Testis (tissue), 2 donors: ENCODE measurements at regions not wholly inside any gene's neighbourhood (a gene's known extent, or its start where the extent isn't known, plus 50 kb on each side); places are given as distances from the start of the nearest gene placed in this dataset.

ENCODE experiments used
- DNase-seq: peaks from one replicate; pipeline ENCODE4 v3.0.0-alpha.2; 2019
- H3K27ac ChIP-seq, 2 donors: fragments of 200-600 bp; sonication (generic); one replicate each; pipeline ENCODE4 v1.5.1; 2019
- H3K27me3 ChIP-seq: fragments of 200-600 bp; sonication (generic); one replicate; pipeline ENCODE4 v1.5.1; 2019
- H3K36me3 ChIP-seq: fragments of 200-600 bp; sonication (generic); one replicate; pipeline ENCODE4 v1.5.1; 2017; ENCODE audit warnings: low read depth; ENCODE audit errors: missing control alignments
- H3K4me1 ChIP-seq: fragments of 200-600 bp; sonication (generic); one replicate; pipeline ENCODE4 v1.5.1; 2019
- H3K4me3 ChIP-seq, 2 donors: fragments of 200-600 bp; sonication (generic); one replicate each; pipeline ENCODE4 v1.5.1; 2017 to 2019
- H3K9me3 ChIP-seq: fragments of 200-600 bp; sonication (generic); one replicate; pipeline ENCODE4 v1.5.1; 2017
- POLR2A ChIP-seq: fragments of 450-650 bp; IDR thresholded peaks from one replicate; pipeline ENCODE4 v1.6.1; 2017; ENCODE audit warnings: antibody characterized with exemption, mild to moderate bottlenecking, moderate library complexity
- WGBS, 2 donors: methylation state at CpG; one replicate each; pipeline ENCODE4 v1.1.5; 2018; 5-methylcytosine and 5-hydroxymethylcytosine counted together
- intact Hi-C: fragments of 100-400 bp; cut with DNase I; formaldehyde crosslinking; loops from one replicate; pipeline ENCODE4 v1.15.1; 2023; ENCODE audit warnings: low total_unique reads
- TF ChIP-seq, protein P1 (sequence below), 3 experiments: fragments of 450-650 bp in 2 of 3; fragments of 200-600 bp in 1 of 3; sonication (generic) in 1 of 3; IDR thresholded peaks; one replicate each; pipeline ENCODE4 v1.5.1; 2016 to 2019; ENCODE audit warnings: antibody characterized with exemption in 3 of 3, mild to moderate bottlenecking in 2 of 3, moderate library complexity in 1 of 3

DNA sequence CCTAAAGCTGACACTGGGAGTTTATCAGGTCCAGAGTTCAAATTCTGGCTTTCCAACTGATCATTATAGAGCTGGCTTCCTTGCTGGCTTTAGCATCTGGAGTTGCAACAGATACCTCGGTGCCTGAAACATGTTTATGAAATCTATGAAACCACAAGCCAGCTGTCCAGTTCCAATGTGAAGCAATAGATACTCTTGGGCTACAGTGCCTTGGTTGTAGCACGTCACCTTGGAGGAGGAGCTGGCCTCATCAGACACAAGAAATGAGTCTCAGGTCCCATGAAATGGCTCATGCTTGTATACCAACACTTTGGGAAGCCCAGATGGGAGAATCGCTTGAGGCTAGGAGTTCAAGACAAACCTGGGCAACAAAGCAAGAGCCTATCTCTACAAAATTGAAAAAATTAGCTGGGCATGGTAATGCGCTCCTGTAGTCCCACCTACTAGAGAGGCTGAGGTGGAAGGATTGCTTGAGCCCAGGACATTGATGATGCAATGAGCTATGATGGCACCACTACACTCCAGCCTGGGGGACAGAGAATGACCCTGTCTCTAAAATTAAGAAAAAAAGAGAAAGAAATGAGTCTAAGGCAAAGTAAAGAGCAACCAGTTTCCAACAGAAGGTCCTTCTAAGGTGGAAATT is 132.5 kb upstream of the ZNF648 start:
- H3K27ac ChIP-seq = no peak overlapping the region
- no peaks in the 10 kb centered on the region for H3K36me3 ChIP-seq
- no peak for TF ChIP-seq POLR2A
- TF ChIP-seq, protein P1, sequence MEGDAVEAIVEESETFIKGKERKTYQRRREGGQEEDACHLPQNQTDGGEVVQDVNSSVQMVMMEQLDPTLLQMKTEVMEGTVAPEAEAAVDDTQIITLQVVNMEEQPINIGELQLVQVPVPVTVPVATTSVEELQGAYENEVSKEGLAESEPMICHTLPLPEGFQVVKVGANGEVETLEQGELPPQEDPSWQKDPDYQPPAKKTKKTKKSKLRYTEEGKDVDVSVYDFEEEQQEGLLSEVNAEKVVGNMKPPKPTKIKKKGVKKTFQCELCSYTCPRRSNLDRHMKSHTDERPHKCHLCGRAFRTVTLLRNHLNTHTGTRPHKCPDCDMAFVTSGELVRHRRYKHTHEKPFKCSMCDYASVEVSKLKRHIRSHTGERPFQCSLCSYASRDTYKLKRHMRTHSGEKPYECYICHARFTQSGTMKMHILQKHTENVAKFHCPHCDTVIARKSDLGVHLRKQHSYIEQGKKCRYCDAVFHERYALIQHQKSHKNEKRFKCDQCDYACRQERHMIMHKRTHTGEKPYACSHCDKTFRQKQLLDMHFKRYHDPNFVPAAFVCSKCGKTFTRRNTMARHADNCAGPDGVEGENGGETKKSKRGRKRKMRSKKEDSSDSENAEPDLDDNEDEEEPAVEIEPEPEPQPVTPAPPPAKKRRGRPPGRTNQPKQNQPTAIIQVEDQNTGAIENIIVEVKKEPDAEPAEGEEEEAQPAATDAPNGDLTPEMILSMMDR (IDR thresholded peaks at IDR 0.05) = no peak
- 81 to 92% methylated on average over 4 of the region's 4 CpGs for WGBS, 2 donors
- H3K4me1 ChIP-seq = peaks cover 30% of the 10 kb centered on the region
- DNase-seq = no peak
- H3K9me3 ChIP-seq = no peaks in the 10 kb centered on the region
- H3K4me3 ChIP-seq = no peak overlapping the region
- H3K27me3 ChIP-seq = no peaks in the 10 kb centered on the region
- intact Hi-C loops = no loop called here

DNA sequence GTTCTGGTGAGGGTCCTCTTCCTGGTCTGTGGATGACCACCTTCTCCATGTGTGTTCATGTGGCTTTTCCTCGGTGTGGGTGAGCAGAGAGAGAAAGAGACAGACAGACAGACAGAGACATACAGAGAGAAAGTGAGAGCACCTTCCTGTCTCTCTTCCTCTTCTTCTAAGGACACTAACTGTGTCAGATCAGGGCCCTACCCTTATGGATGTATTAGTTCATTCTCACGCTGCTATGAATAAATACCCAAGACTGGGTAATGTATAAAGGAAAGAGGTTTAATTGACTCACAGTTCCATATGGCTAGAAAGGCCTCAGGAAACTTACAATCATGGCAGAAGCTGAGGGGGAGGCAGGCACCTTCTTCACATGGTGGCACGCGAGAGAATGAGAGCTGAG is 131.5 kb upstream of the ZNF648 start:
- TF ChIP-seq, protein P1 (IDR thresholded peaks at IDR 0.05) = no peak
- TF ChIP-seq POLR2A = no peak
- intact Hi-C loops = no loop called here
- Histone ChIP-seq H3K27ac (no peak overlapping the region), H3K36me3 (no peaks in the 10 kb centered on the region), H3K4me1 (peaks cover 23% of the 10 kb centered on the region), H3K4me3 (no peak overlapping the region), H3K27me3 (no peaks in the 10 kb centered on the region), H3K9me3 (no peaks in the 10 kb centered on the region)
- no peak for DNase-seq
- WGBS, 2 donors = 96% methylated on average over 4 of the region's 4 CpGs

DNA sequence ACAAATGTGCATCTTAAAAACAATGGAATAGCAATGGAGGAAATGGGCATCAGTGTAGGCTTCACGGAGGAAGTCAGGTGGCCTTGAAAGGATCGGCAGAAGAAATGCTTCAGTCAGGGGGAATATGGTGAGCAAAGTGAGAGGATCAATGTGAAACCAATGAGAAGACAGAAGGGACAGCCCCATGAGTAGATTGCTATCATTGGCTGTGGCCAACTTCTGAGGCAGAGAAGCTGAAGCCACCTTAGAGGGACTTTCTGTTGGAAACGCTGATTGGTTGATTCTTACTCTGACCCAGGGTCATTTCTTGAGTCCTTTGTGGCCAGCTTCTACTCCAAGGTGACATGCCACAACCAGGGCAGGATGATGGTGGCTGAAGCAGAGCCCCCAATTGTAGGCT is 130.7 kb upstream of the ZNF648 start:
- intact Hi-C loops = no loop called here
- Histone ChIP-seq H3K4me1 (peaks cover 17% of the 10 kb centered on the region), H3K27me3 (no peaks in the 10 kb centered on the region), H3K4me3 (no peak overlapping the region), H3K9me3 (no peaks in the 10 kb centered on the region), H3K27ac (no peak overlapping the region), H3K36me3 (no peaks in the 10 kb centered on the region)
- DNase-seq = no peak
- TF ChIP-seq, protein P1 (IDR thresholded peaks at IDR 0.05) = no peak
- no peak for TF ChIP-seq POLR2A
- WGBS, 2 donors = 62 to 70% methylated on average over 3 of the region's 3 CpGs

DNA sequence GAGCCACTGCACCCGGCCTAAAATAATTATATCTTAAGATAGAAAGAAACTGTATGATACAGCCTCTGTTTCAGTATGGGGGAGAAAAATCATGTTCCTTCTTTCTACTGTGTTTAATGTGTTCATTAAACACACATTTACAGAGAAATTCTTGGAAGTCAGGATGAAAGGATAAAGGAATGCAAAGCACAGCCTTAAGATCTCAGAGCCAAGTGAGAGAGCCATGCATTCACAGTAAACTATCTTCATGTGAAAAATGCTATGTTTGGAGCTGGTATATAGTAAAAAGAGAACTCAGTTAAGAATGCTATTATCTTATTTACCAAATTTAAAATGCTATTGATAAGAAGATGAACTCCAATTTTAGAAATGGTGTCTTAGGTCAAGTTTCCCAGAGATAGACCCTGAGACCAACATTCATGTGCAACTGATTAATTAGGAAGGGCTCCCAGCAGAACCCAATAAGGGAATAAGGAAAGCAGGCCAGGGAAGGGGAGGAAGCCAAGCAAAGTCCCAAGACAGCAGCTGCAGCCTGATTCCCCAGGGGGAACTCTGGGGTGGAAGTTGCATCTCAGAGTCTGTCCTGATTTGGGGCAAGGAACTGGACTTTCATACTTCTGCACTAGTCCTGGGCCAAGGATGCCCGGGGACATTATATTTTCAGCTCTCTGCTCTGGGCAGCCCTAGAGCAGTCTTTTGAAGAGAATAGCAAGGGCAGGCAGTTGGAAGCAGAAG is 130.0 kb upstream of the ZNF648 start:
- WGBS, 2 donors = 74 to 82% methylated on average over 2 of the region's 2 CpGs
- intact Hi-C loops = no loop called here

More for the DNA sequence above, 130.0 kb upstream of the ZNF648 start:
- Histone ChIP-seq H3K27ac (no peak overlapping the region), H3K4me1 (peaks cover 10% of the 10 kb centered on the region), H3K36me3 (no peaks in the 10 kb centered on the region), H3K4me3 (no peak overlapping the region), H3K9me3 (no peaks in the 10 kb centered on the region), H3K27me3 (no peaks in the 10 kb centered on the region)
- TF ChIP-seq, protein P1 (IDR thresholded peaks at IDR 0.05) = no peak
- no peak for TF ChIP-seq POLR2A
- DNase-seq = no peak
